NCI-H524 treated with DMSO at 0.1 percent for 48 hours (cell line): ENCODE measurements at regions not wholly inside any gene's neighbourhood (a gene's known extent, or its start where the extent isn't known, plus 50 kb on each side); places are given as distances from the start of the nearest gene placed in this dataset.

Source experiments
- DNase-seq: peaks from one replicate; lab custom pipeline; 2025; lab: John Stamatoyannopoulos, UW

- DNase-seq: no peak
Observed at GRCh38 chr7:9981742-9982349, 991.8 kb upstream of the PHF14 start.

- no peak for DNase-seq
Observed at GRCh38 chr7:9983048-9983447, 990.6 kb upstream of the PHF14 start.

DNA sequence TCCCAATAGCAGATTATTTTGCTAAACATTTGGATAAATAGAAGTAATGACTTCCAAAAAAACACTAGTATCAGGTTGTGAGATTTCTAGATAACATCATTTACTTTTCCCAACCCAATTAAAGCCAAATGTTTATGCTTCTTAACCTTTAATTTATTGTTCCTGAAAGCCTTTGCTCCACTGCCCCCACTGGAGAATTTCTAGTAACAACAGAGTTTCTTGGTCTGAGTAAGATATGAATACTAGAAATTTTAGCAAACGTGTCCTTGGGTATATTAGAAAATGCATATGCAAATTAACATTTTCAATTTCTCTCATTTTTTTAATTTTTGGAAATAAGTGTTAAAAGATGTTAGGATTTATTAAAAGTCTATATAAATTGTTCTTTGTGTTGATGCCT, 958.0 kb upstream of the PHF14 start:
- no peak for DNase-seq

DNA sequence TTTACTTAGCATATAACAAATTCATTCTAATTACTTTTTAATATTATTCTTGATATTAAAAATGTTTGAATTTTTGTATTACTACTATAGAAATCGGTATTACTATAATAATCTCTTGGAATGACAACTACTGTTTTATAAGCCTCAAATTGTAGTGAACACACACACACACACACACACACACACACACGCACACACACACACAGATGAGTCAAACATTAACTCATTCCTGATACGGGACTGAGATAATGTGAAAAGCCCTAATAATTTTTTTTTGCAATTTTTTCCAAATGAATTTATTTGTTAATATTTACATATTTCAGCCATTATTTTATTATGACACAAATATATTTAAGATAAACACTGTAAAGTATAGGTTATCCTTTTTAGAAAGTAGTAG, 951.2 kb upstream of the PHF14 start:
- DNase-seq: no peak

GRCh38 chr7:10022957-10023356, 950.7 kb upstream of the PHF14 start:
- DNase-seq: peak; percentile 2

DNA sequence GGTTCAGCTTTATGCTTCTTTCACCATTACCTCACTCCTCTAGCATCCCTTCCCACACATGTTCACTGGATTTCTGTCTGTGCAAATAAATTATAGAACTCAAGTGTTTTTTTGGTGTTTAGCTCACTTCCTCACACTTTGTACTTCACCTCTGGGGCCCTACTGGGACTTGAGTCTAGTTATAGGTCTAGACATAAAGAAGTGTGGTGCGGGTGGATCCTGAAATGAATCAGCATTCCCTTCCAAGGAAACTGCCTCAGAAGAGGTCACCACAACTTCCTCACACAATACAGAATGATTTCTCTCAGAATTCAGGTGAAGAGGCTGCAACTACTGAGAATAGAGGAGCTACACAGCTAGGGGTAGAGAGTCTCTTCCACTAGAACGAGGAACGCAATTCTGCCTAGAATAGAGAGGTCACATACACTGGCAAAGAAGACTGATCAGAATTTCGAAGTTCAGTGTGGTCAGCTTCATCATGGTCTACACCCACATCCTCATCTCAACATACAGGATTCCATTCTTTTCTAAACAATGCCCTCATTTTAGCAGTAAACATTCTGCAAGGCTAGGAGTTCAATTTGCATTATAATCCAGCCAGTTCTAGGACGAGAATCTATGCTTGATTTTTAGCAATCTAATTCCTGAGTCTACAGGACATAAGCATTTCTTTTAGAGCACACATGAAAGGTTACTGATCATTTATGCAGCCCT, 938.7 kb upstream of the PHF14 start:
- no peak for DNase-seq

DNA sequence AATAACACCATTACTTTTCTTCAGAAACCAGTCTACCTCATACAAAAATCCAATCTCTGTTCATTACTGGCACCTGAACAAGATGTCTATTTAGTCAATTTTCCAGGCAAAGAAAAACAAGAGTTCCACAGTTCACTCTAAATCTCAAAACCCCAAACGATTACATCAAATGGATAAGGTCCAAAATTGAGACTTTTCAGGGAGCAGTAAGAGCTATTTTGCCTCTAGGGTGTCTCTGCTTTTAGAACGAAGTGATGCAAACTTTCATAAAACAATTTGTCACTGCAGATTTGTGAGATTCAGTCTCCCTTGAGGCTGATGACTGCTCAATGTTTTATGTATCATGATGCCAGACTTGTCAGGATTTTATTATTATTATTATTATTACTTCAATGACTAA, 937.0 kb upstream of the PHF14 start:
- DNase-seq: no peak

DNA sequence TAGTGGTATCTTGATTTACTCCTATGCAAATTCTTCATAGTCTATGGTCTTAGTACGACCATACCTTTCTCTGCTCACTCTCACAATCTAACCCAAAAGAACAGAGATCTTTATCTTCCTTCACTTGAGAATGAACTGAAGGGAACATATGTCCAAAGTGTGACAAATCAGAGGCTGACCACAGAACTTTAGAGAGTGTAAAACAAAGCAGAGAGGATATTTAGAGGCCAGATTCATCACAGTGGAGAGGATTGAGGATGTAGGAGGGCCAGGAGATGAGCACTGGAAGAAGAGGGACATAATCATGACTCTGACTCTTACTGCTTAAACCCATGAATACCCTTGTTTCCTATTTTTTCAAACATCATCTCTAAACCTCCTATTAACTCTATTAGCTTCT, 935.3 kb upstream of the PHF14 start:
- DNase-seq: no peak

DNA sequence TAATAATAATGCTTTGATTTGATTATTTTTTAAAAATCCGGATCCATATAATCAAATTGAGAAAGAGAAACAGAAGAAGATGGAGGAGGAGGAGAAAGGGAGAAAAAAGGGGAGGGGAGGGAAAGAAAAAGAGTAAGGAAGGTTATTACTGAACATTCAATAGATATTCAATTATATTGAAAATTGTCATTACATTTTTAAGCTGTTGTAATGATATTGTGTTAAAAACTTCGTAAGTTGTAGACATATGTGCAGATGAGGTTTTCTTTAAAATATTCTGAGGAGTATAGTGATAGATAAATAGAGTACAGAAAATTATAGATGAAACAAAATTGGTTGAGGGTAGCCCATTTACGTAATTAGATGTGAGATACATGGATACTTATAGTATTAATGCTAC, 933.0 kb upstream of the PHF14 start:
- DNase-seq: no peak

GRCh38 chr7:10070899-10071298, 902.8 kb upstream of the PHF14 start:
- DNase-seq: no peak

DNA sequence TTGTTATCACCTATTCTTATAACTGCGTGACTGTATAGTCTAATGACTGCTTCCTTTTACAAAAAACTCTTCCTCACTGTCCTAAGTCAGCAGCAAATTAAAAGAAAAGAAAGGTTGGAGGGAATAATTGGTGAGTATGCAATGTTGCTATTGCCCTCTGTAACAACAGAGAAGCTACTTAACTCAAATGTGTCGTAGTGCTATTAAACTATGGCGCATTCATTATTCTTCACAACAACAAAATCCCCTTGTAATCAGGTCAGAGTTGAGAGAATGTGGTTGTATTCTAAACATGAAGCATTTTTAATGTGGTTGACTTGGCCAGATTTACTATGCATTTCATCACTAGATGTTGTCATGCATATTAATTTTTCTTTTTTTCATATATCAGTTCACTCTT, 897.8 kb upstream of the PHF14 start:
- DNase-seq: no peak

DNA sequence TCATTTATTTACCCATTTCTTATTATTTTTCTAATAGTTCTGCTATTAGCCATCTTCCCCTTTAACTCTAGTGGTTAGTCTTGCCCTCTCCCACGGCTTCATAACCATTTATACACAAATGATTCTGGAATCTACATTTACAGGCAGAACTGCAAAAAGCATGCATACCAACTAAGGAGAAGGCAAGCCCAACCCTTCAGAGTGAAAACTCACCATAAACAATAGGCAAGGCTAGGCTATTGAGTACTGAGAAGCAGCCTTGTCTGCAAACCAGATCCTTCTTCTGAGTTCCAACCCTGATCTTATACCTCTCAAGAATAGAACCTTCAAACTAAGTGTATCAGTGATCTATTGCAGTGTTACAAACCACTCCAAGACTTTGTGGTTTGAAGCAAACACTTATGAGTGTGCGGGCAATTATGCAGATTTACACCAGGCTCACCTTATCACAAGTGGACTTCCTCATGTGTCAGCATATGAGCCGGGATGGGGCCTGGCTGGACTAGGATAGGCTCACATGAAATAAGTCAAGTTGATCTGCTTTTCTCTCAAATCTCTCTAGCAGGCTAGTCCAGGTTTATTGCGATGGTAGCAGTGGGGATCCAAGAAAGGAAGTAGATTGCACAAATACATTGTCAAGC, 896.9 kb upstream of the PHF14 start:
- no peak for DNase-seq

DNA sequence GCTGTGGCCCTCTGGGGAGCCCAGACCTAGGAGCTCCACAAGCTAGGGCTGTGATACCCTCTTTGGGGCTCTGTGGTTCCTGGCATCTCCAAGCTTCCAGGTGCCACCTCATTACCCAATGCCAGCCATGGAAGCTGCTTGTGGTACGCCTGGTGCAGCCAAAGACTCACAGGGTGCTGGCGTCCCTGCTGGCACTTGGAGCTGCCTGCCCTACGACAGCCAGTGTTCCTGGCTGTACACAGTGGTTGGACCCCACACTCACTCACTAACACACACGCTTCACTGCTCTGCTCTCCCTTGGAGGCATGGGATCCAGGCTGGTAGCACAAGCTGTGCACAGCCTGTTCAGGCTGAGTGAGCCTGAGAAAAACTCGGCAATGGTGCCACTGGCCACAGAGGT, 894.1 kb upstream of the PHF14 start:
- DNase-seq: no peak

DNA sequence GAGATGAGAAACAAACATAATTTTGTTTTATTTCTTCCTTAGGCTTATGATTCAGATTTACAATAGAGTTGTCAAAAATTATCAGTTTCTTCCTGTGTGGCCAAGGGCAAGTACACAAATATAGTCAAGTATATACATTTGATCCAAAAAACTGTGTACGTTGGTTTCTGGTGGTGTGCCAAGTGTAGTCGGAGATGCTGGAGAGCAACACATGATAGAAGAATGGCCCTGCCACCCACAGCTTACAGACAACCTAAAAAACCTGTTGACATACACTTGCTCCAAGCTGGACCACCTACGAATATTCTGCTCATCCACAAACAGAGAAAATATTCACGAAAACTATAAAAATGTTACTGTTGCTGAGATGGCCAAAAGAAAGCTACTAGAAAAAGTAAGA, 890.8 kb upstream of the PHF14 start:
- no peak for DNase-seq

GRCh38 chr7:10083766-10084165, 889.9 kb upstream of the PHF14 start:
- no peak for DNase-seq

DNA sequence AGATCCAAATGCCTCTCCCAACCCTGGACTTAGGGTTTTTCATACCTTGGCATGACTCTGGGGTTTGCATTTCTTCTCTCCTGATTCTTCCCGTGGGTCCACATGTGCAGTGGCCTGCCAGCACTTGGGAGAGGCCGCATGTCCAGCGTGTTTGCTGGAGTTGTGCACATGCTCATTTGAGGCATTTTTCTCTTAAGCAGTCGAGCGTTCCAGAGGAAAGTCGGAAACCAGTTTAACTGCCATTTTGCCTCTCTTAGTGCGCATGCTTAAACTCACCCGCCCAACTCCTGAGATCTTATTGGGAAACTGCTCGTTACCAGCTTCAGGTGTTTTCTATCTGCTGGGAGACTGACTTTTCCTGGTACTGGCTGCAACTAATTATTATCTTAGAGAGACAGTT, 888.4 kb upstream of the PHF14 start:
- DNase-seq: no peak

- no peak for DNase-seq
Observed at GRCh38 chr7:10100572-10100971, 873.1 kb upstream of the PHF14 start.

DNA sequence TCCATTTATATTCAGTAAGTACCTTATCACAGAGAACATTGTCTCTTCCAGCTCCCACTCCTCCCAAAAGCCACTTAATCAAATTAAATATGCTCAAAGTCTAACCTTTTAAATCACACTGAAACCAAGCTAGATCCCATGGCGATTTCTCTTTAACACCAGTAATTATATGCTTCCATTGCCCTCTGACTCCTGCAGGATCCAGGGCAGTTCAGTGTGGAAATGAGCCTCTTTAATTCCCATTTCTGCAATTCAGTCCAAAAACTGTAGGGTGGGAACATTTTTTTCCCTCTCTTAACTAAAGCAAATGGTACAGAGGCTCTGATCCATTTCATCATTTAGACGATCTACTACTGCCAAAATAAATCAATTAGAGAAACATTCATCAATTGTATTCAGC, 872.3 kb upstream of the PHF14 start:
- no peak for DNase-seq

DNA sequence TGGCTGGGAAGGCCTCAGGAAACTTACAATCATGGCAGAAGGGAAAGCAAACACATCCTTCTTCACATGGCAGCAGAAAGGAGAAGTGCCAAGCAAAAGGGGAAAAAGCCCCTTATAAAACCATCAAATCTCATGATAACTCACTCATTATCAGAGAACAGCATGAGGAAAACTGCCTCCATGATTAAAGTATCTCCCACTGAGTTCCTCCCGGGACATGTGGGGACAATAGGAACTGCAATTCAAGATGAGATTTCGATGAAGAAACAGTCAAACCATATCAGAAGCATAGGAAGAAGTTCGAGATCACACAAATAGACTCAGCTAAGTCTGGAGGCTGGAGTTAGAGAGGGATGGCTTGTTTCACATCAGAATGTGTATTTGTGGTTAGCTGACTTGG, 869.4 kb upstream of the PHF14 start:
- no peak for DNase-seq

DNA sequence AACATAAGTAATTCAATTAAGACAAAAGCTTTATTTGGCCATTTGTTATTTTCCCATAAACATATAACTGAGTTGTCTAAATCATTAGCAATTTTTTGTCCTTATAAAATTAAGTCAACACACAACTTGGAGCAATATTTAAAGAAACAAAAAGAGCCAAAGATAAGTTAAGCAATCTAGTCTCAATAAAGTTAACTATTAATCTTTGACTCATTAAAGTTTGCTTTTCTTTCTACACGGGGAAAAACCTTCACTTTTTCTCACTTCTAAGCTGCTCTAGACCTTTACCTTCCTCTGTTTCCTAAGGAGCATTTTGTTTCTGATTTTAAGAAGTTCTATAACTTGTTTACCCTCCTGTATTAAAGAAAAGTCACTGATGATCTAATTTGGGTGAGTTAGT, 867.1 kb upstream of the PHF14 start:
- no peak for DNase-seq

GRCh38 chr7:10116511-10116910, 857.2 kb upstream of the PHF14 start:
- no peak for DNase-seq

GRCh38 chr7:10117815-10118214, 855.9 kb upstream of the PHF14 start:
- no peak for DNase-seq

DNA sequence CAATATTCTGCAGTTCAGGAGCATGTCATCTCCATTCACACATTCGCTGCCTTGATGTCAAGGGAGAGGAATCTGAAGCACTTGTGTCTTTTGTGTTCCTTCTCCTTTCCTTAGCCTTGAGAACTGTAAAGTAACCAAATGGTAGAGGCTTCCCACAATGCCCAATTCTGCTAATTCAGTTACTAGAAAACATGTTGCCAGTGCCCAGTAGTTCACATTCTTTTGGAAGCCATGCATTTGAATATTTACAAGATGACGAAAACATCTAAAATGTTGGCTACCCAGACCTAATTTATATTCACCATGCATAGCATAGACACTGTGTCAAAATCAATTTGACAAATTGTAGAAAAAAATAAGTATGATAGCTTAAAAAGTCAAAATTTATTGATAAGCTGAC, 852.7 kb upstream of the PHF14 start:
- no peak for DNase-seq

- no peak for DNase-seq
Observed at GRCh38 chr7:10121631-10122030, 852.0 kb upstream of the PHF14 start.
